ENCODE measurements at regions not wholly inside any gene's neighbourhood (a gene's known extent, or its start where the extent isn't known, plus 50 kb on each side); places are given as distances from the start of the nearest gene placed in this dataset.
"Not testable (repeated sequence)": the region's sequence is repeated elsewhere in the genome, so short reads cannot be mapped to it uniquely, and the experiment has no call there.

DNA sequence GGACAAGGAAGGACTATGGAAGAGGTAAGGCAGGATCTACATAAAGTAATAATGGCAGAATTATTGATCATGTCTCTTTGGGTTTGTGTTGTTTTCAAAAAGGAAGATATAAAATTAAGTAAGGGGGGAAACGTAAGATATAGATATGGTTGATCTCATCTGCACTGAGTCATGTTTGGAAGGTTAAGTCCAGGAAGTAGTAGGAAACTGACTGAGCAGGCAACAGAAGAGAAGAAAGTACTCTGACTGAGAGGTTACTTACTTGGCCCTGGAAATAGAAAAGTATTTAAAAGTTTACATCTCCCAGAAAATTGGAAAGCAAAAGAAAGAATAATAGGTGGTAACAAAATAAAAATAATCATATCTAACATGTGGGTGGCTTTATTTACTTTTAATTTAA, 405.3 kb upstream of the RGMB start:
- DNase-seq (ENCODE audit: low spot score): no peak
- TF ChIP-seq, protein P1, sequence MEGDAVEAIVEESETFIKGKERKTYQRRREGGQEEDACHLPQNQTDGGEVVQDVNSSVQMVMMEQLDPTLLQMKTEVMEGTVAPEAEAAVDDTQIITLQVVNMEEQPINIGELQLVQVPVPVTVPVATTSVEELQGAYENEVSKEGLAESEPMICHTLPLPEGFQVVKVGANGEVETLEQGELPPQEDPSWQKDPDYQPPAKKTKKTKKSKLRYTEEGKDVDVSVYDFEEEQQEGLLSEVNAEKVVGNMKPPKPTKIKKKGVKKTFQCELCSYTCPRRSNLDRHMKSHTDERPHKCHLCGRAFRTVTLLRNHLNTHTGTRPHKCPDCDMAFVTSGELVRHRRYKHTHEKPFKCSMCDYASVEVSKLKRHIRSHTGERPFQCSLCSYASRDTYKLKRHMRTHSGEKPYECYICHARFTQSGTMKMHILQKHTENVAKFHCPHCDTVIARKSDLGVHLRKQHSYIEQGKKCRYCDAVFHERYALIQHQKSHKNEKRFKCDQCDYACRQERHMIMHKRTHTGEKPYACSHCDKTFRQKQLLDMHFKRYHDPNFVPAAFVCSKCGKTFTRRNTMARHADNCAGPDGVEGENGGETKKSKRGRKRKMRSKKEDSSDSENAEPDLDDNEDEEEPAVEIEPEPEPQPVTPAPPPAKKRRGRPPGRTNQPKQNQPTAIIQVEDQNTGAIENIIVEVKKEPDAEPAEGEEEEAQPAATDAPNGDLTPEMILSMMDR (IDR thresholded peaks at IDR 0.05; ENCODE audit: extremely low read depth, missing control alignments): no peak

DNA sequence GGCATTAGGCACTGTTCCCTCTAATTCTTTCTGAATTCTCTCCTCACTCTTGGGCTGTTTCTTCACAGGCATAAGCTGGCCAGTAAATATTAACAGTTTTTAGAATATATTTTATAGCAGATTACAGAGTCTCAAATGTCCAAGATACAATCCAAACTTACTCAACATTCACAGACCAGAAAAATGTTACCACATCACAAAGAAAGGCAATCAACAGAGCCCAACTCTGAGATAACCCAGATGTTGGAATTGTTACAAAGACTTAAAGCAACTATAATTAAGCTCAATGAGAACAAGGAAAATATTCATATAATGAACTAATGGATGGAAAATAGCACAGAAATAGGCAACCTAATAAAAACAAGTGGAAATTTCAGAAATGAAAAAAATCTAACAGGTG, 401.1 kb upstream of the RGMB start:
- DNase-seq (ENCODE audit: low spot score): no peak
- TF ChIP-seq, protein P1 (IDR thresholded peaks at IDR 0.05; ENCODE audit: extremely low read depth, missing control alignments): no peak

DNA sequence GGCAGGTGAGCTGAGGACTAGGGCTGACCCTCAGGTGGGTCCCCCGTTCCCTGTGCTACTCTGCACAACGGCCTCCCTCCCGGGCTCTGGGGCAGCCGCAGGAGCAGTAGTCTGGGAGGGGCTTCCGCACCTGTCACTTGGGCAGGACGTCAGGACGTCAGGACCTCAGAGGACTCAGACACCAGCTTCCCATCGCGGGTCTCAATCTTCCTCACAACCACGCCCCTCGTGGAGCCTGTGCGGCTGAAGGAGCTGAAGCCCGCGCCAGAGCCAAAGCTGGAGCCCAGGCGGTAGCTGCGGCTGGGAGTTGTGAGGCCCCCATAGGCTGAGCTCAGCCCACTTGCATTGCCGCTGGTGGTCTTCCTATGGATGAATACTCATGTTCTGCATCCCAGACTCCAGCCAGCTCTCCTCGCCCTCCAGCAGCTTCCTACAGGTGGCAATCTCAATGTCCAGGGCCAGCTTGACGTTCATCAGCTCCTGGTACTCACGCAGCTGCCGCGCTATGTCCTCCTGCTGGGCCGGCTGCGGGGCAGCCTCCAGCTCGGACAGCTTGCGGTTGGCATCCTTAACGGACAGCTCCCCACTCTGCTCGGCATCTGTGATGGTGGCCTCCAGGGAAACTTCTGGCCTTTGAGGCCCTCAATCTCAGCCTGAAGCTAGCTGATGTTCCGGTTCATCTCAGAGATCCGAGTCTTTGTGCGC, 381.4 kb upstream of the RGMB start:
- DNase-seq (ENCODE audit: low spot score): no peak
- TF ChIP-seq, protein P1 (IDR thresholded peaks at IDR 0.05; ENCODE audit: extremely low read depth, missing control alignments): no peak

DNA sequence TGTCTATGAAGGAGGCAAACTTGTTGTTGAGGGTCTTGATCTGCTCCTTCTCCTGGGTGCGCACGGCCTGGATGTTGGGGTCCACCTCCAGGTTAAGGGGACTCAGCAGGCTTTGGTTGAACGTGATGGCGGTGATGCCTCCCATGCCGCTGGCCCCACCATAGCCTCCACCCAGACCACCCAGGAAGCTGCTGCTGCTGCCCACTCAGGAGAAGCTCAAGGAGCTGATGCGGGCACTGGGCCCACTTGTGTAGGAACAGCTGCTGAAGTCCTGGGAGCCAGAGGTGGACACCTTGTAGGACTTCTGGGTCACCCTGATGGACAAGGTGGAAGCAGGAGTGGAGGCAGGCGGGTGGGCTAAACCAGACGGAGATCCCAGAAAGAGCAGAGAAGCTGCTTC, 380.3 kb upstream of the RGMB start:
- not testable (repeated sequence) for DNase-seq (ENCODE audit: low spot score)

DNA sequence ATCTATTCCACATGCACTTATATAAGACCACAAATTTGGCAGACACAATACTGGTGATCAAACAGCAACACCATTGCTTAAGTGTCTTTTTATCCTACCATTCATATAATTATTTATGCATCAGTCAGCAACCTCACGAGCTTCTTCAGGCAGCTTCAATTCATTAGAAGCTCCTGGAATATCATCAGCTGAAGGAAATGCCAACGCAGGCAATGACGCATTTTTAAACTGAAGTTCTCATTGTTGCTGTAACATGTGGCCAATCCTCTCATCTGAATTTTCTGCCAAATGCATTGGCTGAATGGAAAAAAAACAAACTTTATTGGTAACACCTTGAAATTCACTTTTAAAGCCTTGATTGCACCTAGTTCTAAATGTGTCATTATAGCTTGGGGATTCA, 376.4 kb upstream of the RGMB start:
- TF ChIP-seq, protein P1 (IDR thresholded peaks at IDR 0.05; ENCODE audit: extremely low read depth, missing control alignments): no peak
- DNase-seq (ENCODE audit: low spot score): no peak

DNA sequence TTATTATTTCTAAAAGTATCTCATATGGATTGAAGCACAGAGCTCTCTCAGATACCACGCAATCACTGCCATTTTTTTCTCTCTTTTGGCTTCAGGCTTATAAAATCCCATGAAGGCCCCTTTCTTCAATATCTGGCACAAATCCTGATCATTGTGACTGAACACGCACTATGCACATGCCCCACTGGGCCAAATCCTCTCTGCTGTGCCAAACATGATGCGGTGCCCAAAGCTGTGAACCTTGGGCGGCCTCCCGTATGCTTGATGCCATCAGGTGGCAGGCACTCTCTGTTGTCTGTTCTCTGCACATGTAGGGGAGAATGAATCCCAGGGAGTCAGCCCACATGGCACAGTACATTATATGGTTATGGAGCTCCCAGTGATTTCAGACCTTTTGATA, 375.0 kb upstream of the RGMB start:
- TF ChIP-seq, protein P1 (IDR thresholded peaks at IDR 0.05; ENCODE audit: extremely low read depth, missing control alignments): no peak
- DNase-seq (ENCODE audit: low spot score): no peak

DNA sequence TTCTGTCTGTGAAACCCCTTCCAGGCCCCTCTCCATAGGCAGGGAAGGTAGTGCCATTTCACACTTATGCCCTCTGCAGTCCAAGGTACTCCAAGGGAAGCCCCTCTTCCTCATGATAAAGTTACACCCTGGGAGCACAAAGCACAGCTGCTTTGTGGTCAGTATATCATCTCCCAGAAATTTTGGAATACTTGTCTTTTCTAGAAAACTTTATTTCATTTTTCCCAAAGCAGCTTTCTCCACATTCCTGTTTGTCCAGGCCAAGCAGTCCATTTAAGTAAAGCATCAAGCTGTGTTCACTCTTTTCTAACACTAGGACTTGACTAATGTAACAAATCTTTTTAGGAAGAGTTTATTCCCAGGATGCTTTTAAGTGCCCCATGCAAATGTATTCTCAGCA, 371.8 kb upstream of the RGMB start:
- DNase-seq (ENCODE audit: low spot score): no peak
- TF ChIP-seq, protein P1 (IDR thresholded peaks at IDR 0.05; ENCODE audit: extremely low read depth, missing control alignments): no peak

DNA sequence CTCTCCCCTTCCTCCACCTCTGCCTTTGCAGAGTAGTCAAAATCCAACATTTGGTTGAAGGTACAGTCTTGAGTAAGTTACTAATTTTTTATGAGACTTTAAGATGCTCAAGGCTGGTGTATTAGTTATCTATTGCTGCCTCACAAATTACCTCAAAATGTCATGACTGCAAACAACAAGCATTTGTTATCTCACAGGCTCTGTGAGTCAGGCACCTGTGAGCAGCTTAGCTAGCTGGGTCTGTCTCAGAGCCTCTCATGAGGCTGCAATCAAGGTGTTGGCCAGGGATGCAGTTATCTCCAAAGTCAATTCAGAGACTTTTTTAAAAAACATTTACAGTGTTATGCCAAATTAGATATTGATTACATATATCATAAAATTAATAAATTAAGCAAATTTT, 371.3 kb upstream of the RGMB start:
- no peak for DNase-seq (ENCODE audit: low spot score)

More for the DNA sequence above, 371.3 kb upstream of the RGMB start:
- TF ChIP-seq, protein P1 (IDR thresholded peaks at IDR 0.05; ENCODE audit: extremely low read depth, missing control alignments): no peak

Measured in GM20000 (cell line).